DND-41 (cell line): ENCODE measurements at regions not wholly inside any gene's neighbourhood (a gene's known extent, or its start where the extent isn't known, plus 50 kb on each side); places are given as distances from the start of the nearest gene placed in this dataset.

ENCODE experiments used
- ATAC-seq: fragments of 200-7000 bp; cut with Tn5 transposase; 3 replicates; pipeline ENCODE4 v1.9.1; 2021; ENCODE audit warnings: low read depth; ENCODE audit not compliant: insufficient read depth
- DNase-seq: peaks from one replicate; pipeline ENCODE4 v3.0.0-alpha.2; 2020
- H2AFZ ChIP-seq: 2 replicates; pipeline ENCODE4 v1.6.0; 2012; ENCODE audit warnings: low read depth, low read length
- H3K27ac ChIP-seq: 2 replicates; pipeline ENCODE4 v1.5.1; 2012; ENCODE audit warnings: low read length, inconsistent platforms
- H3K27me3 ChIP-seq: fragments of 200-600 bp; sonication (generic); 2 replicates; pipeline ENCODE4 v1.6.0; 2012; ENCODE audit warnings: low read length, mild to moderate bottlenecking, inconsistent platforms; ENCODE audit not compliant: insufficient read depth, poor library complexity
- H3K36me3 ChIP-seq: 2 replicates; pipeline ENCODE4 v1.5.1; 2012; ENCODE audit warnings: low read length, inconsistent platforms; ENCODE audit not compliant: insufficient read depth
- H3K4me1 ChIP-seq: 2 replicates; pipeline ENCODE4 v1.5.1; 2012; ENCODE audit warnings: mild to moderate bottlenecking, low read length; ENCODE audit not compliant: insufficient read depth
- H3K4me2 ChIP-seq: 2 replicates; pipeline ENCODE4 v1.6.0; 2012; ENCODE audit warnings: mild to moderate bottlenecking, moderate library complexity, low read length, inconsistent platforms; ENCODE audit not compliant: insufficient read depth
- H3K4me3 ChIP-seq, 2 experiments: fragments of 200-600 bp in 1 of 2; shearing (Covaris generic) in 1 of 2; 2 replicates each; pipeline ENCODE4 v1.5.1; 2012 to 2016; ENCODE audit warnings: inconsistent platforms in 2 of 2, low read length in 2 of 2, mild to moderate bottlenecking in 2 of 2, low read depth in 1 of 2, moderate library complexity in 1 of 2
- H3K79me2 ChIP-seq: 2 replicates; pipeline ENCODE4 v1.6.0; 2012; ENCODE audit warnings: low read length, inconsistent platforms; ENCODE audit not compliant: insufficient read depth
- H3K9ac ChIP-seq: 2 replicates; pipeline ENCODE4 v1.6.0; 2012; ENCODE audit warnings: low read depth, mild to moderate bottlenecking, inconsistent platforms, low read length, moderate library complexity
- H3K9me3 ChIP-seq: 2 replicates; pipeline ENCODE4 v1.5.1; 2012; ENCODE audit warnings: low read length, moderate library complexity, mild to moderate bottlenecking, inconsistent platforms; ENCODE audit not compliant: insufficient read depth, severe bottlenecking
- H4K20me1 ChIP-seq: 2 replicates; pipeline ENCODE4 v1.6.0; 2012; ENCODE audit warnings: low read length; ENCODE audit not compliant: insufficient read depth
- CTCF ChIP-seq: IDR thresholded peaks from 2 replicates; pipeline ENCODE4 v1.5.1; 2012; ENCODE audit warnings: borderline replicate concordance, low read length, moderate library complexity, mild to moderate bottlenecking; ENCODE audit not compliant: poor library complexity, severe bottlenecking; ENCODE audit errors: extremely low read depth
- EZH2 ChIP-seq: IDR thresholded peaks from 3 replicates; pipeline ENCODE4 v1.6.1; 2012; ENCODE audit warnings: borderline replicate concordance, low read depth, mild to moderate bottlenecking, moderate library complexity, low read length, inconsistent platforms; ENCODE audit not compliant: severe bottlenecking

GRCh38 chr16:22663389-22664064 lies 150.4 kb upstream of the HS3ST2 start:
- Histone ChIP-seq H3K36me3 (no peaks in the 10 kb centered on the region), H2AFZ (no peak overlapping the region), H3K79me2 (no peaks in the 10 kb centered on the region), H3K9me3 (no peaks in the 10 kb centered on the region), H3K4me3 (no peak overlapping the region), H3K27ac (no peak overlapping the region), H3K9ac (no peak overlapping the region), H3K27me3 (peaks cover 12% of the 10 kb centered on the region), H4K20me1 (no peaks in the 10 kb centered on the region), H3K4me2 (no peak overlapping the region), H3K4me1 (no peaks in the 10 kb centered on the region)
- DNase-seq, result no peak
- TF ChIP-seq CTCF, result no peak
- no peak for TF ChIP-seq EZH2
- no peak for ATAC-seq

GRCh38 chr16:22664132-22664531 lies 149.8 kb upstream of the HS3ST2 start:
- Histone ChIP-seq H3K36me3 (no peaks in the 10 kb centered on the region), H3K4me2 (no peak overlapping the region), H3K9me3 (no peaks in the 10 kb centered on the region), H3K4me1 (no peaks in the 10 kb centered on the region), H3K4me3 (no peak overlapping the region), H2AFZ (no peak overlapping the region), H4K20me1 (no peaks in the 10 kb centered on the region), H3K9ac (no peak overlapping the region), H3K27ac (no peak overlapping the region), H3K27me3 (peaks cover 17% of the 10 kb centered on the region), H3K79me2 (no peaks in the 10 kb centered on the region)
- no peak for TF ChIP-seq EZH2
- no peak for DNase-seq
- no peak for ATAC-seq

- Histone ChIP-seq H3K4me2 (no peak overlapping the region), H3K9me3 (no peaks in the 10 kb centered on the region), H3K36me3 (no peaks in the 10 kb centered on the region), H4K20me1 (no peaks in the 10 kb centered on the region), H2AFZ (no peak overlapping the region), H3K9ac (no peak overlapping the region), H3K79me2 (no peaks in the 10 kb centered on the region), H3K27ac (no peak overlapping the region), H3K4me1 (no peaks in the 10 kb centered on the region), H3K27me3 (peaks cover 17% of the 10 kb centered on the region), H3K4me3 (no peak overlapping the region)
- ATAC-seq (no peak), DNase-seq (no peak)
- TF ChIP-seq CTCF (no peak), EZH2 (no peak)
Observed at GRCh38 chr16:22664561-22664997, 149.4 kb upstream of the HS3ST2 start.

GRCh38 chr16:22665048-22665797 lies 148.7 kb upstream of the HS3ST2 start:
- no peak overlapping the region for H3K9ac ChIP-seq
- no peaks in the 10 kb centered on the region for H3K4me1 ChIP-seq
- no peak for TF ChIP-seq CTCF
- TF ChIP-seq EZH2, result no peak
- no peak for DNase-seq
- H2AFZ ChIP-seq, result no peak overlapping the region
- H3K79me2 ChIP-seq, result no peaks in the 10 kb centered on the region
- ATAC-seq, result no peak
- peaks cover 17% of the 10 kb centered on the region for H3K27me3 ChIP-seq
- H3K4me3 ChIP-seq, result no peak overlapping the region
- no peaks in the 10 kb centered on the region for H3K36me3 ChIP-seq
- no peaks in the 10 kb centered on the region for H3K9me3 ChIP-seq
- no peak overlapping the region for H3K4me2 ChIP-seq
- H3K27ac ChIP-seq, result no peak overlapping the region
- no peaks in the 10 kb centered on the region for H4K20me1 ChIP-seq
